Stomach (tissue), 8 donors: ENCODE measurements at regions not wholly inside any gene's neighbourhood (a gene's known extent, or its start where the extent isn't known, plus 50 kb on each side); places are given as distances from the start of the nearest gene placed in this dataset.

Experiments used
- DNase-seq, 2 donors: peaks; one replicate each; pipeline versions ENCODE4 v3.0.0 to v3.0.0-alpha.2; 2013 to 2019
- H3K27ac ChIP-seq, 5 donors: fragments of 200-600 bp in 4 of 5; sonication (generic) in 4 of 5; one replicate each; pipeline ENCODE4 v1.5.1; 2013 to 2019; ENCODE audit warnings: mild to moderate bottlenecking in 1 of 5, moderate library complexity in 1 of 5
- H3K27me3 ChIP-seq, 3 donors: fragments of 200-600 bp; sonication (generic); one replicate each; pipeline ENCODE4 v1.5.1; 2017 to 2019; ENCODE audit warnings: mixed run types in 1 of 3
- H3K36me3 ChIP-seq, 4 donors: fragments of 200-600 bp; sonication (generic); 1 replicate in 3 of 4; 2 replicates in 1 of 4; pipeline ENCODE4 v1.5.1; 2016 to 2019
- H3K4me1 ChIP-seq, 4 donors: fragments of 200-600 bp; sonication (generic); one replicate each; pipeline ENCODE4 v1.5.1; 2016 to 2019
- H3K4me3 ChIP-seq, 4 donors: fragments of 200-600 bp; sonication (generic) in 3 of 4; one replicate each; pipeline ENCODE4 v1.5.1; 2016 to 2019; ENCODE audit warnings: mild to moderate bottlenecking in 1 of 4
- H3K9me3 ChIP-seq, 4 donors: fragments of 200-600 bp; sonication (generic); one replicate each; pipeline ENCODE4 v1.5.1; 2016 to 2019
- CTCF ChIP-seq, 7 experiments: fragments of 450-650 bp in 4 of 7; fragments of 200-600 bp in 3 of 7; sonication (generic) in 3 of 7; IDR thresholded peaks; one replicate each; pipeline ENCODE4 v1.5.1; 2016 to 2019; ENCODE audit warnings: antibody characterized with exemption in 7 of 7, control low read depth in 2 of 7, mild to moderate bottlenecking in 1 of 7
- EP300 ChIP-seq: sonication (generic); formaldehyde crosslinking; IDR thresholded peaks from one replicate; pipeline ENCODE4 v1.6.1; 2017; ENCODE audit warnings: antibody characterized with exemption
- POLR2A ChIP-seq, 4 donors: fragments of 450-650 bp; IDR thresholded peaks; one replicate each; pipeline ENCODE4 v1.6.1; 2016; ENCODE audit warnings: antibody characterized with exemption in 4 of 4, control low read depth in 2 of 4, mild to moderate bottlenecking in 1 of 4, moderate library complexity in 1 of 4
- POLR2AphosphoS5 ChIP-seq, 3 donors: sonication (generic); formaldehyde crosslinking; IDR thresholded peaks; one replicate each; pipeline ENCODE4 v1.6.1; 2016; ENCODE audit warnings: antibody characterized with exemption in 3 of 3
- WGBS, 5 donors: extraction: QIAGEN DNeasy Blood & Tissue Kit in 3 of 5; methylation state at CpG; one replicate each; pipeline versions ENCODE4 v1.1.5 to v1.1.7; 2013 to 2018; 5-methylcytosine and 5-hydroxymethylcytosine counted together
- intact Hi-C: fragments of 100-400 bp; cut with DNase I; formaldehyde crosslinking; loops from one replicate; pipeline ENCODE4 v1.15.1; 2023; ENCODE audit warnings: low total_unique reads
- donor health status: healthy with polysubstance abuse.
- donor health status: Bipolar disorder and iron deficiency.
- donor health status: healthy.

GRCh38 chr6:140897349-140897748, 1235.4 kb upstream of the GJE1 start:
- no peaks in the 10 kb centered on the region for H3K27me3 ChIP-seq
- H3K4me1 ChIP-seq = no peaks in the 10 kb centered on the region
- 83 to 89% (median 87%) methylated on average over 3 of the region's 3 CpGs for WGBS, 5 donors
- H3K9me3 ChIP-seq = peaks cover 0 to 9% (median 6%) of the 10 kb centered on the region in 4 donors
- no peak for DNase-seq
- intact Hi-C loops = no loop called here
- TF ChIP-seq POLR2AphosphoS5 (IDR thresholded peaks at IDR 0.05) = no peak
- no peak for TF ChIP-seq CTCF (IDR thresholded peaks at IDR 0.05)
- no peak for TF ChIP-seq POLR2A (IDR thresholded peaks at IDR 0.05)
- TF ChIP-seq EP300 = no peak
- H3K36me3 ChIP-seq = no peaks in the 10 kb centered on the region
- no peak overlapping the region for H3K27ac ChIP-seq
- H3K4me3 ChIP-seq = no peak overlapping the region

- no peak overlapping the region for H3K27ac ChIP-seq
Observed at GRCh38 chr6:140893432-140893831, 1239.3 kb upstream of the GJE1 start.

GRCh38 chr6:140879946-140880345, 1252.8 kb upstream of the GJE1 start:
- Histone ChIP-seq H3K4me1 (no peaks in the 10 kb centered on the region), H3K9me3 (no peaks in the 10 kb centered on the region), H3K36me3 (no peaks in the 10 kb centered on the region), H3K4me3 (no peak overlapping the region), H3K27me3 (no peaks in the 10 kb centered on the region), H3K27ac (no peak overlapping the region)
- TF ChIP-seq POLR2AphosphoS5 (IDR thresholded peaks at IDR 0.05) (no peak), EP300 (no peak), POLR2A (IDR thresholded peaks at IDR 0.05) (no peak), CTCF (IDR thresholded peaks at IDR 0.05) (no peak)
- intact Hi-C loops = no loop called here
- peak in 1 of 2 donors; percentile 5 for DNase-seq

More at GRCh38 chr6:140893432-140893831, 1239.3 kb upstream of the GJE1 start:
- H3K4me3 ChIP-seq = no peak overlapping the region
- no peaks in the 10 kb centered on the region for H3K4me1 ChIP-seq
- no peaks in the 10 kb centered on the region for H3K27me3 ChIP-seq
- H3K9me3 ChIP-seq = no peaks in the 10 kb centered on the region
- WGBS, 5 donors = 67 to 76% (median 70%) methylated on average over 4 of the region's 4 CpGs
- no peak for DNase-seq
- no peak for TF ChIP-seq EP300
- TF ChIP-seq POLR2AphosphoS5 (IDR thresholded peaks at IDR 0.05) = no peak
- TF ChIP-seq POLR2A (IDR thresholded peaks at IDR 0.05) = no peak
- TF ChIP-seq CTCF (IDR thresholded peaks at IDR 0.05) = no peak
- no peaks in the 10 kb centered on the region for H3K36me3 ChIP-seq
- intact Hi-C loops = no loop called here

- H3K36me3 ChIP-seq = no peaks in the 10 kb centered on the region
- DNase-seq = no peak
- no peaks in the 10 kb centered on the region for H3K27me3 ChIP-seq
- no peaks in the 10 kb centered on the region for H3K4me1 ChIP-seq
- 83 to 95% (median 91%) methylated on average over 3 of the region's 3 CpGs for WGBS, 5 donors
- H3K27ac ChIP-seq = no peak overlapping the region
- intact Hi-C loops = no loop called here
- TF ChIP-seq CTCF (IDR thresholded peaks at IDR 0.05) = no peak
- TF ChIP-seq POLR2AphosphoS5 (IDR thresholded peaks at IDR 0.05) = no peak
- TF ChIP-seq EP300 = no peak
- no peak for TF ChIP-seq POLR2A (IDR thresholded peaks at IDR 0.05)
- no peak overlapping the region for H3K4me3 ChIP-seq
- H3K9me3 ChIP-seq = peaks cover 0 to 3% (median 0%) of the 10 kb centered on the region in 4 donors
Observed at GRCh38 chr6:140874066-140874465, 1258.7 kb upstream of the GJE1 start.
